Endothelial cell of umbilical vein (primary cell): ENCODE measurements at regions not wholly inside any gene's neighbourhood (a gene's known extent, or its start where the extent isn't known, plus 50 kb on each side); places are given as distances from the start of the nearest gene placed in this dataset.

ENCODE experiments used
- CTCF ChIP-seq, 2 donors: IDR thresholded peaks; 1 replicate in 1 of 2; 2 replicates in 1 of 2; pipeline ENCODE4 v1.5.1; 2011; ENCODE audit warnings: low read length in 2 of 2, mild to moderate bottlenecking in 2 of 2, moderate library complexity in 2 of 2, control low read depth in 1 of 2, inconsistent platforms in 1 of 2, low read depth in 1 of 2; ENCODE audit not compliant: insufficient read depth in 1 of 2; ENCODE audit errors: extremely low read depth in 1 of 2
- EZH2 ChIP-seq: IDR thresholded peaks from 2 replicates; pipeline ENCODE4 v1.6.1; 2012; ENCODE audit warnings: borderline replicate concordance, low read depth, mild to moderate bottlenecking, moderate library complexity, low read length, inconsistent platforms; ENCODE audit not compliant: severe bottlenecking
- POLR2AphosphoS5 ChIP-seq: IDR thresholded peaks from 2 replicates; pipeline ENCODE4 v1.6.1; 2012; ENCODE audit warnings: low read depth, mild to moderate bottlenecking, control low read depth, low read length, moderate library complexity; ENCODE audit not compliant: insufficient read depth

DNA sequence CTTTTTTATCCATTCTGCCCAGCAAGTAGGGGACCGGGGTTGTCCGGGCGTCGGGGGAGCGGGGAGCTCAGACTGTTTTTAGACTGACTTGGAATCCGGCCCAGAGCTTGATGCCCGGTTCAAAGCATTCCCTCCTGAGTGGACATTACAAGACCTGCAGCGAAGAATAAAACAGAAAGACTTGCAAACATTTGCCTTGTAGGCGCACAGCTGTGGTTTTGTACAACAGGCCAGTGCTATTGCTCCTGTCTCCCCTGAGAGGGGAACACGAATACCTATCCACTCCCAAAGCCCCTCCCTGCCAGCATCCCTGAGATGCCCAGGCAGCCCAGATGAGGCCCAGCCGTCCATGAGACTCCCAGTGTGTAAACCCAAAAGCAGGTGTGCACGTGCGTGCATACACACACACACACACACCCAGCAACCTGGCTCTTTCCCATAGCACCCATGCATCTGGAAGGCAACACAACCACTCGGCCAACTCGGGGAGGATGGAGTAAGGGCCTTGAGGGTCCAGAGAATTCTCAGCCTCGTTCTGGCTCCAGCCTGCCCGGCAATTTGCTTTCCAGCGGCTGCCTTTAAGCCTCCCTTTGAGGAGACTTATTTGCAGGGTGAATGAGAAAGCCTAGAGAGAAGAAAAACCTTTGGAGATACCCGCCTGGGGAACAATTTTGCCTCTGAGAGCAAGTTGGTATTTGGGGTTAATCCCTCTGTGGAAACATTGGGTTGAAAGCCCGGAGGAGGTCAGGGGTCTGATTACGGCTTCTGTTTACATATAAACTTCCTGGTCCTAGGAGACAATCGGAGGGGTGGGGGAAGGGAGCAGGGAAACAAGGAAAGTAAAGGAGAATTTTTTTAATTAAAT is 161.0 kb upstream of the HES1 start:
- TF ChIP-seq POLR2AphosphoS5 (no peak), CTCF (IDR thresholded peaks at IDR 0.05; ENCODE audit: extremely low read depth in 1 of 2, insufficient read depth in 1 of 2, low read depth in 1 of 2, low read length in 2 of 2) (no peak), EZH2 (no peak)
